Loucy (cell line): ENCODE measurements at regions not wholly inside any gene's neighbourhood (a gene's known extent, or its start where the extent isn't known, plus 50 kb on each side); places are given as distances from the start of the nearest gene placed in this dataset.

Experiments used
- H2AFZ ChIP-seq: fragments of 200-600 bp; sonication (generic); 2 replicates; pipeline ENCODE4 v1.6.0; 2016; ENCODE audit warnings: antibody characterized with exemption, mild to moderate bottlenecking, low read length, moderate library complexity
- H3F3A ChIP-seq: fragments of 200-600 bp; 2 replicates; pipeline ENCODE4 v1.6.0; 2016; ENCODE audit warnings: antibody characterized with exemption, low read depth, mild to moderate bottlenecking
- H3K27me3 ChIP-seq: fragments of 200-600 bp; sonication (generic); 2 replicates; pipeline ENCODE4 v1.6.1; 2014; ENCODE audit warnings: low read length, mild to moderate bottlenecking; ENCODE audit not compliant: insufficient read depth, poor library complexity, severe bottlenecking
- H3K36me3 ChIP-seq: fragments of 200-600 bp; sonication (generic); 2 replicates; pipeline ENCODE4 v1.6.1; 2016; ENCODE audit warnings: low read length; ENCODE audit not compliant: insufficient read depth
- H3K4me1 ChIP-seq: fragments of 200-600 bp; sonication (generic); 2 replicates; pipeline ENCODE4 v1.5.1; 2014; ENCODE audit warnings: low read length, mild to moderate bottlenecking; ENCODE audit not compliant: insufficient read depth, poor library complexity, severe bottlenecking
- H3K4me2 ChIP-seq: fragments of 200-600 bp; sonication (generic); 2 replicates; pipeline ENCODE4 v1.6.0; 2014; ENCODE audit warnings: antibody characterized with exemption, low read length, low read depth, mild to moderate bottlenecking; ENCODE audit not compliant: poor library complexity, severe bottlenecking
- H3K4me3 ChIP-seq: fragments of 200-600 bp; sonication (generic); 2 replicates; pipeline ENCODE4 v1.5.1; 2014; ENCODE audit warnings: low read length, mild to moderate bottlenecking, mixed read lengths; ENCODE audit not compliant: poor library complexity, severe bottlenecking
- H3K79me2 ChIP-seq: fragments of 200-600 bp; sonication (generic); 2 replicates; pipeline ENCODE4 v1.6.1; 2014; ENCODE audit warnings: low read length; ENCODE audit not compliant: insufficient read depth
- H3K9ac ChIP-seq: fragments of 200-600 bp; sonication (generic); 2 replicates; pipeline ENCODE4 v1.6.0; 2014; ENCODE audit warnings: mild to moderate bottlenecking, low read depth, low read length, moderate library complexity; ENCODE audit not compliant: poor library complexity, severe bottlenecking
- H3K9me2 ChIP-seq: fragments of 200-600 bp; sonication (generic); replicated peaks from 2 replicates; pipeline ENCODE4 v1.6.1; 2016; ENCODE audit warnings: low read depth, low read length, mixed read lengths
- H3K9me3 ChIP-seq: fragments of 200-600 bp; sonication (generic); 2 replicates; pipeline ENCODE4 v1.6.1; 2014; ENCODE audit warnings: mild to moderate bottlenecking, antibody characterized with exemption, low read length, low read depth; ENCODE audit not compliant: insufficient read depth
- H4K20me1 ChIP-seq: fragments of 200-600 bp; sonication (generic); 2 replicates; pipeline ENCODE4 v1.6.0; 2014; ENCODE audit warnings: antibody characterized with exemption, low read length, mild to moderate bottlenecking; ENCODE audit not compliant: insufficient read depth, poor library complexity, severe bottlenecking
- EZH2phosphoT487 ChIP-seq: fragments of 200-600 bp; IDR thresholded peaks from 2 replicates; pipeline ENCODE4 v1.6.1; 2018; ENCODE audit warnings: antibody characterized with exemption, mild to moderate bottlenecking, moderate library complexity, borderline replicate concordance
- TF ChIP-seq, protein P1 (sequence below): fragments of 200-600 bp; sonication (generic); conservative IDR thresholded peaks from 2 replicates; pipeline ENCODE4 v1.5.1; 2014; ENCODE audit warnings: mild to moderate bottlenecking, antibody characterized with exemption, low read length

DNA sequence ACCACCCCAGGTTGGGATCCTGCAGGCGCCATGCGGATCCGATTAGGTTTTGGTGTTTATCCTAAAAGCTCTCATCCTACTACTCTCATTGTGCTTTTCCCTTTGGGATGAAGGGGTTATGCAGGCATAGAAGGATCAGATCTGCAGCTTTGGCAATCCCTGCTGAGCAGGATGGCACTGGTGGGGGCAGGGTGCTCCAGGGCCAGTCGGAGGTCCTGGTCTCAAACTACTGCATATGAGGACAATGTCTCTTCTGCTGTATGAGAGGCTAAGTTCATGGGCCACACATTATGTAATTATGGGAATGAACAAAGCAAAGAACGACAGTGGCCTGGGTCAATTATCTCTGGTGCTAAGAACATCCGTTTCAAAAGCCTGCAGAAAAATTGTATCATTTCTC is 334.2 kb downstream of the IRX1 start:
- no peak overlapping the region for H2AFZ ChIP-seq
- TF ChIP-seq EZH2phosphoT487: no peak
- TF ChIP-seq, protein P1, sequence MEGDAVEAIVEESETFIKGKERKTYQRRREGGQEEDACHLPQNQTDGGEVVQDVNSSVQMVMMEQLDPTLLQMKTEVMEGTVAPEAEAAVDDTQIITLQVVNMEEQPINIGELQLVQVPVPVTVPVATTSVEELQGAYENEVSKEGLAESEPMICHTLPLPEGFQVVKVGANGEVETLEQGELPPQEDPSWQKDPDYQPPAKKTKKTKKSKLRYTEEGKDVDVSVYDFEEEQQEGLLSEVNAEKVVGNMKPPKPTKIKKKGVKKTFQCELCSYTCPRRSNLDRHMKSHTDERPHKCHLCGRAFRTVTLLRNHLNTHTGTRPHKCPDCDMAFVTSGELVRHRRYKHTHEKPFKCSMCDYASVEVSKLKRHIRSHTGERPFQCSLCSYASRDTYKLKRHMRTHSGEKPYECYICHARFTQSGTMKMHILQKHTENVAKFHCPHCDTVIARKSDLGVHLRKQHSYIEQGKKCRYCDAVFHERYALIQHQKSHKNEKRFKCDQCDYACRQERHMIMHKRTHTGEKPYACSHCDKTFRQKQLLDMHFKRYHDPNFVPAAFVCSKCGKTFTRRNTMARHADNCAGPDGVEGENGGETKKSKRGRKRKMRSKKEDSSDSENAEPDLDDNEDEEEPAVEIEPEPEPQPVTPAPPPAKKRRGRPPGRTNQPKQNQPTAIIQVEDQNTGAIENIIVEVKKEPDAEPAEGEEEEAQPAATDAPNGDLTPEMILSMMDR: no peak
- no peaks in the 10 kb centered on the region for H3K9me2 ChIP-seq
- no peaks in the 10 kb centered on the region for H3K27me3 ChIP-seq
- no peaks in the 10 kb centered on the region for H3K36me3 ChIP-seq
- no peaks in the 10 kb centered on the region for H3K79me2 ChIP-seq
- no peak overlapping the region for H3K4me2 ChIP-seq
- H3K9ac ChIP-seq: no peak overlapping the region
- no peaks in the 10 kb centered on the region for H3F3A ChIP-seq
- no peaks in the 10 kb centered on the region for H3K4me1 ChIP-seq
- H3K9me3 ChIP-seq: no peaks in the 10 kb centered on the region
- no peak overlapping the region for H3K4me3 ChIP-seq
- H4K20me1 ChIP-seq: no peaks in the 10 kb centered on the region

DNA sequence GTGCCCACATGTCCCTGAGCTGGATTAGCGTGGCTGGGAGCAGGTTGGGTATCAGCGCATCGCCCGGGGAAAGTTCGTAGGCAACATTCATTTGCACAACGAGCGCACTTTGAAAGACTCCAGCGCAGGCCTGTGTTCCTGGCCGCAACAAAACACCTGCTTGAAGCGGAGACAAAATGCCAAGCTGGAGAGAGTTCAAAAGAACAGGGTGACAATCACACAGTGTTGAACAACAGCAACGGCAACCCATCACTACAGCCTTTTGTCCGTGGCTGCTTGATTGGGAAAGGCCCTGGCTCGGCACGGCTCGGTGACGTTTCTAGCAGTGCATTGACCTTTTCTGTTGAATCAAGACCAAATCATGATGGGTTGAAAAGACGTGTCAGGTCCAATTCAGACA is 336.3 kb downstream of the IRX1 start:
- Histone ChIP-seq H3K9me2 (no peaks in the 10 kb centered on the region), H3K79me2 (no peaks in the 10 kb centered on the region), H3K4me2 (no peak overlapping the region), H3K27me3 (no peaks in the 10 kb centered on the region), H3K36me3 (no peaks in the 10 kb centered on the region), H3K9ac (no peak overlapping the region), H3F3A (no peaks in the 10 kb centered on the region), H2AFZ (no peak overlapping the region), H3K4me1 (no peaks in the 10 kb centered on the region), H3K9me3 (peaks cover 4% of the 10 kb centered on the region; the same call in 1 of the 2 replicates), H4K20me1 (no peaks in the 10 kb centered on the region), H3K4me3 (no peak overlapping the region)
- TF ChIP-seq, protein P1: no peak
- TF ChIP-seq EZH2phosphoT487: no peak

DNA sequence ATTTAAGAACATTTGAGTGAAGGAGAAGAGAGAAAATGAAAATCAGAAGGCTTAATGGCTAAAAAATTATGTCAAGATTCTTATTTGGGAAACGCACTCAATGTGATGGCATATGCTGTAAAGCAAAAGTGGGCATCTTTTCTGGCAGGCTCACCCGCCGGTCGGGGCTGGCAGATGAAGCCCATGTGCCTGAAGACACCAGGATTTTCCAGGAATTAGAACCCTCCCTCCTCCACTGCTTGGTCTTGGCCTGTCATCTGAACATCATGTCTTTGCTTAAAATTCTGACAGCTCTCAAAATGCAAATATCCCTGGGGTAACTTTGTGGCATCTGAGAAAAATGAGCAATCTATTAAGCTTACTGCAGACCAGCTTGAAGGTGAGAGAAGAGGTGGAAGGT is 337.9 kb downstream of the IRX1 start:
- H3F3A ChIP-seq: no peaks in the 10 kb centered on the region
- no peaks in the 10 kb centered on the region for H3K4me1 ChIP-seq
- TF ChIP-seq, protein P1: no peak
- no peak for TF ChIP-seq EZH2phosphoT487
- H3K4me2 ChIP-seq: no peak overlapping the region
- H3K79me2 ChIP-seq: no peaks in the 10 kb centered on the region
- no peak overlapping the region for H3K4me3 ChIP-seq
- H3K27me3 ChIP-seq: no peaks in the 10 kb centered on the region
- H2AFZ ChIP-seq: no peak overlapping the region
- peaks cover 4% of the 10 kb centered on the region; the same call in 1 of the 2 replicates for H3K9me3 ChIP-seq
- H3K9me2 ChIP-seq: no peaks in the 10 kb centered on the region
- no peaks in the 10 kb centered on the region for H3K36me3 ChIP-seq
- H4K20me1 ChIP-seq: no peaks in the 10 kb centered on the region
- H3K9ac ChIP-seq: no peak overlapping the region
